CD14-positive monocyte (primary cell): ENCODE measurements at regions not wholly inside any gene's neighbourhood (a gene's known extent, or its start where the extent isn't known, plus 50 kb on each side); places are given as distances from the start of the nearest gene placed in this dataset.
"Not testable (repeated sequence)": the region's sequence is repeated elsewhere in the genome, so short reads cannot be mapped to it uniquely, and the experiment has no call there.

Experiments
- DNase-seq, 3 donors: peaks; one replicate each; pipeline ENCODE4 v3.0.0-alpha.2; 2011 to 2022
- H2AFZ ChIP-seq: 2 replicates; pipeline ENCODE4 v1.6.0; 2012; ENCODE audit warnings: mild to moderate bottlenecking, low read depth, low read length, inconsistent platforms; ENCODE audit not compliant: insufficient read depth, poor library complexity, severe bottlenecking
- H3K27ac ChIP-seq, 2 donors: 1 replicate in 1 of 2; 2 replicates in 1 of 2; pipeline ENCODE4 v1.5.1; 2012 to 2013; ENCODE audit warnings: low read length in 2 of 2, control low read depth in 1 of 2, inconsistent platforms in 1 of 2, low read depth in 1 of 2, mild to moderate bottlenecking in 1 of 2
- H3K27me3 ChIP-seq, 2 donors: one replicate each; pipeline versions ENCODE4 v1.6.0 to v1.6.1; 2011 to 2013; ENCODE audit warnings: low read length in 2 of 2; ENCODE audit not compliant: control insufficient read depth in 2 of 2, insufficient read depth in 2 of 2
- H3K36me3 ChIP-seq, 2 donors: replicated peaks in 1 of 2; 1 replicate in 1 of 2; 2 replicates in 1 of 2; pipeline versions ENCODE4 v1.5.1 to v1.6.1; 2012 to 2013; ENCODE audit warnings: low read length in 2 of 2, control low read depth in 1 of 2, inconsistent platforms in 1 of 2, mild to moderate bottlenecking in 1 of 2; ENCODE audit not compliant: insufficient read depth in 2 of 2, control insufficient read depth in 1 of 2
- H3K4me1 ChIP-seq, 2 donors: 1 replicate in 1 of 2; 2 replicates in 1 of 2; pipeline versions ENCODE4 v1.5.1 to v1.6.1; 2012 to 2013; ENCODE audit warnings: low read length in 2 of 2, control low read depth in 1 of 2, inconsistent platforms in 1 of 2, mild to moderate bottlenecking in 1 of 2, moderate library complexity in 1 of 2; ENCODE audit not compliant: insufficient read depth in 2 of 2, control insufficient read depth in 1 of 2
- H3K4me2 ChIP-seq: replicated peaks from 2 replicates; pipeline ENCODE3; 2012; ENCODE audit warnings: low read length, moderate library complexity, mild to moderate bottlenecking; ENCODE audit not compliant: poor library complexity, severe bottlenecking; ENCODE audit errors: extremely low read depth
- H3K4me3 ChIP-seq, 3 experiments: fragments of 200-600 bp in 1 of 3; sonication (generic) in 1 of 3; replicated peaks in 1 of 3; 1 replicate in 2 of 3; 2 replicates in 1 of 3; pipeline ENCODE4 v1.5.1; 2011 to 2013; ENCODE audit warnings: low read length in 3 of 3, mild to moderate bottlenecking in 3 of 3, control low read depth in 2 of 3, low read depth in 2 of 3, inconsistent platforms in 1 of 3, moderate library complexity in 1 of 3
- H3K79me2 ChIP-seq: 2 replicates; pipeline ENCODE4 v1.6.0; 2012; ENCODE audit warnings: mild to moderate bottlenecking, control low read depth, inconsistent platforms, low read length, moderate library complexity; ENCODE audit not compliant: insufficient read depth
- H3K9ac ChIP-seq: 2 replicates; pipeline ENCODE4 v1.6.0; 2017; ENCODE audit warnings: low read length, mild to moderate bottlenecking; ENCODE audit not compliant: insufficient read depth, poor library complexity, severe bottlenecking
- H3K9me3 ChIP-seq, 2 donors: replicated peaks in 1 of 2; 1 replicate in 1 of 2; 2 replicates in 1 of 2; pipeline versions ENCODE4 v1.5.1 to v1.6.1; 2012 to 2013; ENCODE audit warnings: low read length in 2 of 2, control low read depth in 1 of 2; ENCODE audit not compliant: control insufficient read depth in 1 of 2, insufficient read depth in 1 of 2
- H4K20me1 ChIP-seq: 2 replicates; pipeline ENCODE4 v1.6.0; 2012; ENCODE audit warnings: mild to moderate bottlenecking, low read length, control low read depth, moderate library complexity; ENCODE audit not compliant: insufficient read depth
- H3K27ac Mint-ChIP-seq, 7 donors: one replicate each; pipeline ENCODE4 v1.8.0; 2020; ENCODE audit warnings: mild to moderate bottlenecking in 7 of 7, mixed read lengths in 7 of 7, moderate library complexity in 6 of 7, inconsistent platforms in 2 of 7
- H3K27me3 Mint-ChIP-seq, 3 donors: one replicate each; pipeline ENCODE4 v1.8.0; 2021 to 2022; ENCODE audit warnings: low read depth in 3 of 3, mild to moderate bottlenecking in 3 of 3, mixed read lengths in 3 of 3, moderate library complexity in 3 of 3, inconsistent platforms in 1 of 3
- H3K36me3 Mint-ChIP-seq, 2 donors: one replicate each; pipeline ENCODE4 v1.8.0; 2020; ENCODE audit warnings: mixed read lengths in 2 of 2, inconsistent platforms in 1 of 2, mild to moderate bottlenecking in 1 of 2
- H3K4me1 Mint-ChIP-seq: one replicate; pipeline ENCODE4 v1.8.0; 2020; ENCODE audit warnings: mild to moderate bottlenecking, mixed read lengths
- H3K4me3 Mint-ChIP-seq, 2 donors: one replicate each; pipeline ENCODE4 v1.8.0; 2020; ENCODE audit warnings: mild to moderate bottlenecking in 2 of 2, mixed read lengths in 2 of 2, moderate library complexity in 1 of 2
- H3K9me3 Mint-ChIP-seq, 7 donors: one replicate each; pipeline ENCODE4 v1.8.0; 2020 to 2022; ENCODE audit warnings: mixed read lengths in 7 of 7, mild to moderate bottlenecking in 6 of 7, moderate library complexity in 6 of 7, inconsistent platforms in 2 of 7
- CTCF ChIP-seq: fragments of 200-600 bp; IDR thresholded peaks from one replicate; pipeline ENCODE4 v1.8.0; 2022; ENCODE audit warnings: antibody characterized with exemption, mild to moderate bottlenecking
- WGBS: methylation state at CpG from one replicate; pipeline ENCODE4 v1.1.5; 2013; ENCODE audit warnings: missing lambda C conversion rate; ENCODE audit not compliant: insufficient coverage; 5-methylcytosine and 5-hydroxymethylcytosine counted together
- intact Hi-C, 2 donors: fragments of 100-400 bp; cut with micrococcal nuclease; formaldehyde crosslinking; loops; one replicate each; pipeline versions ENCODE4 v1.15.0 to v1.15.1; 2023

- no peak for TF ChIP-seq CTCF
Measured at GRCh38 chr12:102326982-102327381, 129.3 kb upstream of the PMCH start.

GRCh38 chr12:102325108-102325507 lies 127.5 kb upstream of the PMCH start:
- H3K27me3 ChIP-seq, intact Hi-C loops, H4K20me1 ChIP-seq, H3K4me3 Mint-ChIP-seq, DNase-seq, H3K79me2 ChIP-seq, H3K27me3 Mint-ChIP-seq, H3K27ac Mint-ChIP-seq, H3K36me3 ChIP-seq, H3K4me1 ChIP-seq, H3K36me3 Mint-ChIP-seq, H3K4me2 ChIP-seq, H3K4me1 Mint-ChIP-seq, H3K27ac ChIP-seq, H3K9me3 ChIP-seq, H2AFZ ChIP-seq, H3K4me3 ChIP-seq, H3K9ac ChIP-seq, H3K9me3 Mint-ChIP-seq: not testable (repeated sequence)
- WGBS = 100% methylated on average over 2 of the region's 4 CpGs

More at GRCh38 chr12:102326982-102327381, 129.3 kb upstream of the PMCH start:
- no peak overlapping the region for H3K4me3 Mint-ChIP-seq
- H3K36me3 Mint-ChIP-seq = no peaks in the 10 kb centered on the region
- Histone ChIP-seq H3K9ac (no peak overlapping the region), H3K79me2 (no peaks in the 10 kb centered on the region), H3K27ac (no peak overlapping the region), H4K20me1 (no peaks in the 10 kb centered on the region), H3K4me2 (no peak overlapping the region), H3K4me1 (no peaks in the 10 kb centered on the region), H2AFZ (no peak overlapping the region), H3K36me3 (no peaks in the 10 kb centered on the region), H3K27me3 (no peaks in the 10 kb centered on the region), H3K4me3 (no peak overlapping the region), H3K9me3 (no peaks in the 10 kb centered on the region)
- H3K27ac Mint-ChIP-seq = no peak overlapping the region
- peaks cover 0 to 5% (median 2%) of the 10 kb centered on the region in 7 donors for H3K9me3 Mint-ChIP-seq
- intact Hi-C loops = no loop called here
- no peaks in the 10 kb centered on the region for H3K4me1 Mint-ChIP-seq
- DNase-seq = no peak
- peaks cover 2 to 6% (median 2%) of the 10 kb centered on the region in 3 donors for H3K27me3 Mint-ChIP-seq
- 67% methylated on average over 1 of the region's 1 CpG for WGBS
